Esophagus muscularis mucosa (tissue), 3 donors: ENCODE measurements at regions not wholly inside any gene's neighbourhood (a gene's known extent, or its start where the extent isn't known, plus 50 kb on each side); places are given as distances from the start of the nearest gene placed in this dataset.

ENCODE experiments used
- CTCF ChIP-seq, 3 experiments: fragments of 200-600 bp in 2 of 3; fragments of 450-650 bp in 1 of 3; sonication (generic) in 2 of 3; IDR thresholded peaks; one replicate each; pipeline ENCODE4 v1.5.1; 2017 to 2019; ENCODE audit warnings: antibody characterized with exemption in 3 of 3, mild to moderate bottlenecking in 2 of 3, moderate library complexity in 1 of 3
- EP300 ChIP-seq: sonication (generic); formaldehyde crosslinking; IDR thresholded peaks from one replicate; pipeline ENCODE4 v1.6.1; 2017; ENCODE audit warnings: antibody characterized with exemption

GRCh38 chr12:91677556-91677955 is 468.1 kb downstream of the BTG1 start:
- TF ChIP-seq CTCF (IDR thresholded peaks at IDR 0.05) (no peak), EP300 (no peak)
